Pancreas (tissue), 10 donors: ENCODE measurements at regions not wholly inside any gene's neighbourhood (a gene's known extent, or its start where the extent isn't known, plus 50 kb on each side); places are given as distances from the start of the nearest gene placed in this dataset.

Experiments used
- ATAC-seq, 4 donors: fragments of 200-7000 bp; cut with Tn5 transposase; one replicate each; pipeline versions ENCODE4 v1.8.0 to v1.9.1; 2020; ENCODE audit warnings: mild to moderate bottlenecking in 4 of 4, moderate library complexity in 4 of 4
- DNase-seq, 6 donors: peaks; one replicate each; pipeline ENCODE4 v3.0.0-alpha.2; 2020
- FAIRE-seq: peaks from 2 replicates; lab custom pipeline; 2012; peaks lifted over from hg19 to GRCh38; lab: Jason Lieb, UNC
- H3K27ac ChIP-seq, 4 donors: fragments of 200-600 bp; sonication (generic); 1 replicate in 3 of 4; 2 replicates in 1 of 4; pipeline versions ENCODE4 v1.5.0 to v1.8.0; 2020
- H3K27me3 ChIP-seq, 4 donors: fragments of 200-600 bp; one replicate each; pipeline ENCODE4 v1.8.0; 2021
- H3K36me3 ChIP-seq, 3 donors: fragments of 200-600 bp; sonication (generic) in 1 of 3; one replicate each; pipeline versions ENCODE4 v1.5.0 to v1.8.0; 2020 to 2021
- H3K4me1 ChIP-seq, 3 donors: fragments of 200-600 bp; one replicate each; pipeline ENCODE4 v1.8.0; 2021
- H3K4me3 ChIP-seq, 4 donors: fragments of 200-600 bp; sonication (generic) in 2 of 4; one replicate each; pipeline versions ENCODE4 v1.5.0 to v1.8.0; 2020 to 2021
- H3K9me3 ChIP-seq, 4 donors: fragments of 200-600 bp; one replicate each; pipeline ENCODE4 v1.8.0; 2021
- CTCF ChIP-seq, 4 donors: fragments of 200-600 bp; sonication (generic) in 3 of 4; IDR thresholded peaks; one replicate each; pipeline versions ENCODE4 v1.5.0 to v1.8.0; 2021; ENCODE audit warnings: antibody characterized with exemption in 4 of 4
- WGBS, 2 donors: extraction: QIAGEN DNeasy Blood & Tissue Kit; methylation state at CpG; one replicate each; pipeline ENCODE4 v1.1.7; 2013; 5-methylcytosine and 5-hydroxymethylcytosine counted together
- intact Hi-C, 3 donors: fragments of 100-400 bp; cut with DNase I; formaldehyde crosslinking; loops; one replicate each; pipeline versions ENCODE4 v1.11.1 to v1.14.2; 2022
- donor health status: healthy with polysubstance abuse.
- donor health status: DM: no; HTN: no; CAD: no; lungs with moderate emphysema.
- donor health status: DM: no; HTN: no; CAD: no.
- donor health status: control.
- donor health status: control.
- donor health status: Bipolar disorder and iron deficiency.
- donor health status: DM: yes; HTN: yes; CAD: no.
- donor health status: DM: no; HTN: no; CAD: no.
- donor health status: DM: no; HTN: no; CAD: no.
- donor health status: DM: yes; HTN: yes; CAD: no.

- Histone ChIP-seq H3K9me3 (no peaks in the 10 kb centered on the region), H3K27me3 (no peaks in the 10 kb centered on the region), H3K36me3 (no peaks in the 10 kb centered on the region), H3K4me1 (no peaks in the 10 kb centered on the region), H3K4me3 (no peak overlapping the region), H3K27ac (no peak overlapping the region)
- WGBS, 2 donors, result 66 to 70% methylated on average over 3 of the region's 3 CpGs
- no peak for ATAC-seq
- intact Hi-C loops, result no loop called here
- no peak for DNase-seq
- FAIRE-seq, result no peak
- TF ChIP-seq CTCF (IDR thresholded peaks at IDR 0.05), result no peak
Measured at GRCh38 chr6:4672772-4673171, 103.4 kb upstream of the CDYL start.

DNA sequence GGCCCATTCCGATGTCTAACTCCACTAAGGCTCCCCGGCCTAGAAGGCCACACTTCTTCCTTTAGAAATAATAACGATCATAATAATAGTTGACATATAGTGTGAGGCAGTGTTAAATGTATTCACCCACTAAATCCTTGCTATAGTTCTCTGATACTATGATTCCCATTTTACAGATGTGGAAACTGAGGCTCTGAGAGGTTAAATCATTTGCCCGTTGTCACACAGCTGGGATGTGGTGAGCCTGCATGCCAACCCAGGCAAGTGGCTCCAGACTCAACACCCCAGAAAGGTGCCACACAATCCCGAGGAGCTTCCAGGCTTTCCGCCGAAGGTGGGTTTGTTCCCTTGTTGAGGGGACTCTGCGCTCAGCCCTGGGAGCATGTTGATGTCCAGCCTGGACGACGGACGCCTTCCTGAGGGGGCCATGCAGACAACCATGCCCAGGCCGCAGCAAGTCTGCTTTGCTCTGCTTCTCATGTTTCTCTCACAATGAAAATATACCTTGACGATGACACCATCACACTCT, 104.6 kb upstream of the CDYL start:
- H3K4me1 ChIP-seq, result no peaks in the 10 kb centered on the region
- DNase-seq (no peak), FAIRE-seq (no peak), ATAC-seq (no peak)
- H3K36me3 ChIP-seq, result no peaks in the 10 kb centered on the region
- intact Hi-C loops, result no loop called here
- no peak for TF ChIP-seq CTCF (IDR thresholded peaks at IDR 0.05)
- no peaks in the 10 kb centered on the region for H3K27me3 ChIP-seq
- no peaks in the 10 kb centered on the region for H3K9me3 ChIP-seq
- WGBS, 2 donors, result 71 to 79% methylated on average over 12 to 13 of the region's 13 CpGs
- no peak overlapping the region for H3K27ac ChIP-seq
- no peak overlapping the region for H3K4me3 ChIP-seq

DNA sequence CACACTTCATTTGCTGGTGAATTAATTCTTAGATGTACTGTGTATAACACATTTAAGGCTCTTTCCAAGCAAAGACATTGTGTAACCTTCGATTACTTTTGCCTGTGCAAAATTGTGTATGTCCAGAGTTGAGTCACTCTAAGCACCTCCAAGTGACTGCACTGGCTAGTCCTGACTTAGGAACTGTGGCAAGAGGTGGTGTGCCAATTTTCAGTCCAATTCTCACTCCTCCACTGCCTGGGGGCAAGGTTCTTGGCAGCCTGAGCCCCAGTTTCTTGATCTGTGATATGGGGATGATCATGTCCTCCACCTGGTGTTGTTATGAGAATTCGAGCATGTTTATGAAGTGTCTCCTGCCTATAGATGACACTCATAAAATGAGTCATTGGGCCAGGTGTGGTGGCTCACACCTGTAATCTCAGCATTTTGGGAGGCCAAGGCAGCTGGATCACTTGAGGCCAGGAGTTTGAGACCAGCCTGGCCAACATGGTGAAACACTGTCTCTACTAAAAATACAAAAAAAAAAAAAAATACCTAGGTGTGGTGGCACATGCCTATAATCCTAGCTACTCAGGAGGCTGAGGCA, 105.3 kb upstream of the CDYL start:
- DNase-seq (no peak), ATAC-seq (no peak), FAIRE-seq (no peak)
- Histone ChIP-seq H3K4me1 (no peaks in the 10 kb centered on the region), H3K27me3 (no peaks in the 10 kb centered on the region), H3K36me3 (no peaks in the 10 kb centered on the region), H3K27ac (no peak overlapping the region), H3K4me3 (no peak overlapping the region), H3K9me3 (no peaks in the 10 kb centered on the region)
- WGBS, 2 donors, result 51 to 59% methylated on average over 2 of the region's 2 CpGs
- no peak for TF ChIP-seq CTCF (IDR thresholded peaks at IDR 0.05)
- intact Hi-C loops, result no loop called here

DNA sequence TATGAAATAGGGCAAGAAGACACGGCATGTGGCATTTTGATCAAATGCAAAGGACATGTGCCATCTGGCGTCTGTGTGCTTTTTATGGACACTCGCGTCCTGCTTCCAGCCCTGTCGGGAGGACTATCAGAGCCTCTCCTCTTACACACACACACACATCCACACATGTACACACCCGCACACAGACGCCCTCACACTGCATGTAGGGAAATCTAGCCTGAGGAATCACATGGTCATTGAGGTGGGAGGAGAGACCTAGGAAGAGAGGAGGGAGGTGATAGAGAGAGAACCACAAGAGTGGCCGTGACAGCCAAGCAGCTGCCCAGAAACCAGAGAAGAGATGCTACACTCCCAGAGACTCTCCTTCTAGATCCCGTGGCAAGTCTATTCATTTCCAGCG, 105.9 kb upstream of the CDYL start:
- no peak overlapping the region for H3K27ac ChIP-seq
- ATAC-seq (no peak), DNase-seq (no peak), FAIRE-seq (no peak)
- no peaks in the 10 kb centered on the region for H3K27me3 ChIP-seq
- no peaks in the 10 kb centered on the region for H3K4me1 ChIP-seq
- intact Hi-C loops, result no loop called here
- no peak overlapping the region for H3K4me3 ChIP-seq
- TF ChIP-seq CTCF (IDR thresholded peaks at IDR 0.05), result no peak
- WGBS, 2 donors, result 82 to 84% methylated on average over 10 of the region's 10 CpGs
- no peaks in the 10 kb centered on the region for H3K9me3 ChIP-seq
- H3K36me3 ChIP-seq, result no peaks in the 10 kb centered on the region
